GM04504 (cell line): ENCODE measurements at regions not wholly inside any gene's neighbourhood (a gene's known extent, or its start where the extent isn't known, plus 50 kb on each side); places are given as distances from the start of the nearest gene placed in this dataset.

ENCODE experiments used
- DNase-seq: peaks from one replicate; pipeline ENCODE4 v3.0.0-alpha.2; 2012; ENCODE audit warnings: low read depth

GRCh38 chr4:187183826-187184225 is 460.2 kb upstream of the FAT1 start:
- no peak for DNase-seq

- no peak for DNase-seq
These were observed 460.9 kb upstream of the FAT1 start for GRCh38 chr4:187184508-187184907.

GRCh38 chr4:187188118-187188517 is 464.5 kb upstream of the FAT1 start:
- DNase-seq, result no peak

- no peak for DNase-seq
These were observed 465.1 kb upstream of the FAT1 start for GRCh38 chr4:187188741-187189140.

- DNase-seq, result no peak
These were observed 466.7 kb upstream of the FAT1 start for GRCh38 chr4:187190390-187190789.

GRCh38 chr4:187191676-187192075 is 468.0 kb upstream of the FAT1 start:
- DNase-seq, result no peak

GRCh38 chr4:187192266-187192665 is 468.6 kb upstream of the FAT1 start:
- no peak for DNase-seq

GRCh38 chr4:187193141-187193540 is 469.5 kb upstream of the FAT1 start:
- no peak for DNase-seq

- no peak for DNase-seq
These were observed 480.8 kb upstream of the FAT1 start for GRCh38 chr4:187204389-187204918.

- no peak for DNase-seq
These were observed 484.3 kb upstream of the FAT1 start for GRCh38 chr4:187207931-187208330.

- no peak for DNase-seq
These were observed 485.0 kb upstream of the FAT1 start for GRCh38 chr4:187208651-187209050.

- DNase-seq, result peak; percentile 92
These were observed 486.4 kb upstream of the FAT1 start for GRCh38 chr4:187209921-187210613.

- DNase-seq, result no peak
These were observed 488.9 kb upstream of the FAT1 start for GRCh38 chr4:187212446-187213080.

GRCh38 chr4:187215438-187215837 is 491.8 kb upstream of the FAT1 start:
- no peak for DNase-seq

- DNase-seq, result no peak
These were observed 495.1 kb upstream of the FAT1 start for GRCh38 chr4:187218705-187219245.

- DNase-seq, result no peak
These were observed 500.9 kb upstream of the FAT1 start for GRCh38 chr4:187224560-187224959.

GRCh38 chr4:187227907-187228704 is 504.4 kb upstream of the FAT1 start:
- no peak for DNase-seq

GRCh38 chr4:187232196-187232595 is 508.5 kb upstream of the FAT1 start:
- DNase-seq, result no peak

GRCh38 chr4:187232796-187233195 is 509.1 kb upstream of the FAT1 start:
- DNase-seq, result no peak

- no peak for DNase-seq
These were observed 512.0 kb upstream of the FAT1 start for GRCh38 chr4:187235456-187236170.

- peak; percentile 78 for DNase-seq
These were observed 512.7 kb upstream of the FAT1 start for GRCh38 chr4:187236209-187236890.
